HG03378 (cell line): ENCODE measurements at regions not wholly inside any gene's neighbourhood (a gene's known extent, or its start where the extent isn't known, plus 50 kb on each side); places are given as distances from the start of the nearest gene placed in this dataset.

ENCODE experiments used
- ATAC-seq: cut with Tn5 transposase; IDR thresholded peaks from one replicate; pipeline ENCODE4 v1.9.1; 2021; ENCODE audit warnings: mild to moderate bottlenecking, moderate library complexity; ENCODE audit not compliant: unreplicated experiment

GRCh38 chr5:133778636-133779035, 166.3 kb upstream of the FSTL4 start:
- ATAC-seq, result no peak

GRCh38 chr5:133777951-133778350, 165.6 kb upstream of the FSTL4 start:
- ATAC-seq, result no peak

GRCh38 chr5:133775584-133776304, 163.4 kb upstream of the FSTL4 start:
- ATAC-seq, result no peak

- ATAC-seq, result no peak
Observed at GRCh38 chr5:133773247-133774202, 161.2 kb upstream of the FSTL4 start.

GRCh38 chr5:133769842-133770241, 157.5 kb upstream of the FSTL4 start:
- ATAC-seq, result no peak

GRCh38 chr5:133763744-133764143, 151.4 kb upstream of the FSTL4 start:
- no peak for ATAC-seq

GRCh38 chr5:133761632-133762031, 149.3 kb upstream of the FSTL4 start:
- no peak for ATAC-seq

GRCh38 chr5:133760532-133760931, 148.2 kb upstream of the FSTL4 start:
- ATAC-seq, result no peak

GRCh38 chr5:133758641-133759040, 146.3 kb upstream of the FSTL4 start:
- ATAC-seq, result no peak

GRCh38 chr5:133757396-133757945, 145.1 kb upstream of the FSTL4 start:
- no peak for ATAC-seq

- no peak for ATAC-seq
Observed at GRCh38 chr5:133756756-133757155, 144.4 kb upstream of the FSTL4 start.

- ATAC-seq, result no peak
Observed at GRCh38 chr5:133756036-133756435, 143.7 kb upstream of the FSTL4 start.

GRCh38 chr5:133754575-133755169, 142.3 kb upstream of the FSTL4 start:
- no peak for ATAC-seq

GRCh38 chr5:133753856-133754255, 141.5 kb upstream of the FSTL4 start:
- no peak for ATAC-seq

- no peak for ATAC-seq
Observed at GRCh38 chr5:133751846-133752245, 139.5 kb upstream of the FSTL4 start.

GRCh38 chr5:133751421-133751820, 139.1 kb upstream of the FSTL4 start:
- no peak for ATAC-seq

GRCh38 chr5:133750856-133751255, 138.5 kb upstream of the FSTL4 start:
- no peak for ATAC-seq

GRCh38 chr5:133750356-133750755, 138.0 kb upstream of the FSTL4 start:
- no peak for ATAC-seq

GRCh38 chr5:133749331-133749985, 137.1 kb upstream of the FSTL4 start:
- ATAC-seq, result no peak

GRCh38 chr5:133746834-133747233, 134.5 kb upstream of the FSTL4 start:
- ATAC-seq, result no peak

GRCh38 chr5:133744960-133745308, 132.6 kb upstream of the FSTL4 start:
- no peak for ATAC-seq
